ENCODE measurements at regions not wholly inside any gene's neighbourhood (a gene's known extent, or its start where the extent isn't known, plus 50 kb on each side); places are given as distances from the start of the nearest gene placed in this dataset.
A peak's percentile ranks its signal among the peaks of the same experiment; 100 is the strongest.

DNA sequence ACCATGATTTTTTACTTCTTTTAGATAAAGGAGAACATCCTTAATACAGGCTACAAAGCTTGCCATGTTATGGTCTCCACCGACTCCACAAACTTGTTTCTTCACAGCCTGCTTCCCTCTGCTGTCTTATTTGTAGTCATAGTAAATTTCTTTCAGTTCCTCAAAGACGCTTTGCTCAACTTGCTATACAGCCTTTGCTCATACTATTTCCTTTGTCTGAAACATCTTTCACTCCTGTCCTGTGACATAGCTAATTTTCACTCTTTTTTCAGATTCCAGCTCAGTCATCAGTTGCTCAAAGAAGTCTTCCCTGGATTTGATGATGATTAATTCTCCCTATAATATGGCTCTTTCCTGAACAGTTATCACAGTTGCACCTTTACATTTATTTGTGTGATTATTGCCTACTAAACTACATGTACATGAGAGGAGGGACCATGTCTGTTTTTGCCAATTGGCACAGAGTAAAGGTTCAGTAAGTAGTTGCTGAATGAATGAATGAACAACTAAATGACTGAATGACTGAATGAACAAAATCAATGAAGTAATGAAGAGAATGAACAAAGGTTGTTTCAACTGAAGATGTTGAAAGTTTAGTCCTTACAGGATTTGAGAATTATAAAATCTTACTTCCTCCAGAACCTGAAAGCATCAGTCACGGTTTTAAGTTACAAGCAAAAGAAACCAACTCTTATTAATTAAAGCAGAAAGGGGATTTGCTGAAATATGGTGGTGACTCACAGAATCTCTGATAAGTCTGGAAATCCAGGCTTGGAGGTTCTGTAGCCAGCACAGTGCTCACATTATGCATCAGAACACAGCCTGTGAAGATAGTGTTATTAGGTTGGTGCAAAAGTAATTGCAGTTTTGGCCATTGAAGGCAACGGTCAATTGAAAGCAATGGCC is 186.4 kb upstream of the FAM98A start:
- peak overlapping the region; percentile 66 for H3K27ac ChIP-seq (ENCODE audit: low read depth, low read length, poor library complexity, severe bottlenecking)
- H3K4me1 ChIP-seq (ENCODE audit: insufficient read depth, low read length, poor library complexity, severe bottlenecking) = peaks cover 56% of the 10 kb centered on the region
- peak overlapping the region; percentile 35 for H3K4me3 ChIP-seq (ENCODE audit: low read depth, low read length, poor library complexity, severe bottlenecking)
- CTCF ChIA-PET (ENCODE audit: unreplicated experiment) = no interaction called here
- peak overlapping the region; percentile 51 for H3K4me2 ChIP-seq (ENCODE audit: low read length)
- no peaks in the 10 kb centered on the region for H4K20me1 ChIP-seq (ENCODE audit: insufficient read depth, low read length)
- DNase-seq (ENCODE audit: low spot score) = peak; percentile 73
- no peaks in the 10 kb centered on the region for H3K79me2 ChIP-seq (ENCODE audit: insufficient read depth, low read depth, low read length)
- no TSS peak for BruUV-seq (replicated peaks)
- no peaks in the 10 kb centered on the region for H3K36me3 ChIP-seq (ENCODE audit: insufficient read depth, low read length)
- TF ChIP-seq EZH2phosphoT487 (IDR thresholded peaks at IDR 0.05; ENCODE audit: borderline replicate concordance, low read depth, low read length) = no peak
- H3K9me2 ChIP-seq (ENCODE audit: insufficient read depth, low read length) = no peaks in the 10 kb centered on the region
- POLR2A ChIA-PET = no interaction called here
- H3K9me3 ChIP-seq (ENCODE audit: low read length) = no peaks in the 10 kb centered on the region
- intact Hi-C loops (cut with micrococcal nuclease; ENCODE audit: unreplicated experiment) = no loop called here
- peak overlapping the region; percentile 91 for H2AFZ ChIP-seq (ENCODE audit: low read length)

DNA sequence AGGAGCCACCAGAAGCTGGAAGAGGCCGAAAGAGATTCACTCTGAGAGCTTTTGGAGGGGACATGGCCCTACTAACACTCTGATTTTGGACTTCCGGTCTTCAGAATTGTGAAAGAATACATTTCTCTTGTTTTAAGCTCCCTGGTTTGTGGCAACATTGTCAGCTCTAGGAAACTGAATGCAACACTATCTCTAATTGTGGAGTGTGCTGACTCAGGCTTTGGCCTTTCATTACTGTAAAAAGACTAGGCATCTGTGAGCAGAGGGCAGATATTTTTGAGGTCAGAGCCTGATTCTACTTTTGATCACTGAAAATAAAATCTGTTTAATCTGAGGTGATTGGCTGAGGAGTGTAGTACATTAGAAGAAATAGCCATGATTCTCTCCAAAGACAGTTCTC is 185.4 kb upstream of the FAM98A start:
- no TSS peak for BruUV-seq (replicated peaks)
- Histone ChIP-seq H3K4me3 (ENCODE audit: low read depth, low read length, poor library complexity, severe bottlenecking) (peak overlapping the region; percentile 35), H4K20me1 (ENCODE audit: insufficient read depth, low read length) (no peaks in the 10 kb centered on the region), H3K36me3 (ENCODE audit: insufficient read depth, low read length) (no peaks in the 10 kb centered on the region), H2AFZ (ENCODE audit: low read length) (peak overlapping the region; percentile 91; the same call in 1 of the 2 replicates), H3K27ac (ENCODE audit: low read depth, low read length, poor library complexity, severe bottlenecking) (peak overlapping the region; percentile 66), H3K4me2 (ENCODE audit: low read length) (peak overlapping the region; percentile 51), H3K4me1 (ENCODE audit: insufficient read depth, low read length, poor library complexity, severe bottlenecking) (peaks cover 61% of the 10 kb centered on the region), H3K9me3 (ENCODE audit: low read length) (no peaks in the 10 kb centered on the region), H3K79me2 (ENCODE audit: insufficient read depth, low read depth, low read length) (no peaks in the 10 kb centered on the region), H3K9me2 (ENCODE audit: insufficient read depth, low read length) (no peaks in the 10 kb centered on the region)
- ChIA-PET CTCF (ENCODE audit: unreplicated experiment) (no interaction called here), POLR2A (no interaction called here)
- TF ChIP-seq EZH2phosphoT487 (IDR thresholded peaks at IDR 0.05; ENCODE audit: borderline replicate concordance, low read depth, low read length) = no peak
- TF ChIP-seq, protein P1, sequence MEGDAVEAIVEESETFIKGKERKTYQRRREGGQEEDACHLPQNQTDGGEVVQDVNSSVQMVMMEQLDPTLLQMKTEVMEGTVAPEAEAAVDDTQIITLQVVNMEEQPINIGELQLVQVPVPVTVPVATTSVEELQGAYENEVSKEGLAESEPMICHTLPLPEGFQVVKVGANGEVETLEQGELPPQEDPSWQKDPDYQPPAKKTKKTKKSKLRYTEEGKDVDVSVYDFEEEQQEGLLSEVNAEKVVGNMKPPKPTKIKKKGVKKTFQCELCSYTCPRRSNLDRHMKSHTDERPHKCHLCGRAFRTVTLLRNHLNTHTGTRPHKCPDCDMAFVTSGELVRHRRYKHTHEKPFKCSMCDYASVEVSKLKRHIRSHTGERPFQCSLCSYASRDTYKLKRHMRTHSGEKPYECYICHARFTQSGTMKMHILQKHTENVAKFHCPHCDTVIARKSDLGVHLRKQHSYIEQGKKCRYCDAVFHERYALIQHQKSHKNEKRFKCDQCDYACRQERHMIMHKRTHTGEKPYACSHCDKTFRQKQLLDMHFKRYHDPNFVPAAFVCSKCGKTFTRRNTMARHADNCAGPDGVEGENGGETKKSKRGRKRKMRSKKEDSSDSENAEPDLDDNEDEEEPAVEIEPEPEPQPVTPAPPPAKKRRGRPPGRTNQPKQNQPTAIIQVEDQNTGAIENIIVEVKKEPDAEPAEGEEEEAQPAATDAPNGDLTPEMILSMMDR (conservative IDR thresholded peaks at IDR 0.05; ENCODE audit: low read length) = no peak
- intact Hi-C loops (cut with micrococcal nuclease; ENCODE audit: unreplicated experiment) = no loop called here
- DNase-seq (ENCODE audit: low spot score) = no peak

DNA sequence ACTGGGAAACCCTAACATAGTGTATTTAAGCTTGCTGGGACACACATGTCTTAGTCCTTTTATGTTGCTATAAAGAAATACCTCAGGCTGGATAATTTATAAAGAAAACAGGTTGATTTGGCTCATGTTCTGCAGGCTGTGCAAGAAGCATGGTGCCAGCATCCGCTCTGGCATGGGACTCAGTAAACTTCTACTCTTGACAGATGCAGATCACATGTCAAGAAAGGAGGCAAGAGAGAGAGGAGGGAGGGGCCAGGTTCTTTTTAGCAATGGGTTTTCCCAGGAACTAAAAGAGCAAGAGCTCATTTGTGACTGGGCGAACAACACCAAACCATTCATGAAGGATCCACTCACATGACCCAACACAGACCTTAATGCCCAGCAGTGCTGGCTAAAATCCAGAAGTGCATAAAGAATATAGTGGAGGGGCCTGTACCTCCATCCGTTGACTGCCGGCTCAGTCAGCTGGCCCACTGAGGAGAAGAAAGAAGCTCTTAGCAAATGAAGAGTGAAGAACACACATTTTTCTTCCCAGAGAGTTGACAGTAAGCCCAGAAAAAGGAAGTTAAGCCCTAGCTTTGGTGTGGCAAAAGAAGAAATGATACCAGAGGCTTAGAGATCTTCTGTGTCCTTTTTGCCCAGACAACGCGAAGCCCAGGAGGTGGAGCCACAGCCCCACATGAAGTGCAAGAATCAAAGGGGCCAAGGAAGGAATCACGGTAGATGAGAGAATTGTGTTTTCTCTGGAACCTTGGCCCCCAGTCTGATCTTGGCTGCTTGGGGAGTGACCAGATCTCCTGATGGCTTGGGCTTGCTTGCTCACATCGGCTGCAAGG is 183.5 kb upstream of the FAM98A start:
- H3K9me3 ChIP-seq (ENCODE audit: low read length) = no peaks in the 10 kb centered on the region
- intact Hi-C loops (cut with micrococcal nuclease; ENCODE audit: unreplicated experiment) = no loop called here
- peaks cover 63% of the 10 kb centered on the region for H3K4me1 ChIP-seq (ENCODE audit: insufficient read depth, low read length, poor library complexity, severe bottlenecking)
- H3K27ac ChIP-seq (ENCODE audit: low read depth, low read length, poor library complexity, severe bottlenecking) = peak overlapping the region; percentile 22
- CTCF ChIA-PET (ENCODE audit: unreplicated experiment) = no interaction called here
- H4K20me1 ChIP-seq (ENCODE audit: insufficient read depth, low read length) = no peaks in the 10 kb centered on the region
- H2AFZ ChIP-seq (ENCODE audit: low read length) = peak overlapping the region; percentile 91
- no TSS peak for BruUV-seq (replicated peaks)
- H3K4me2 ChIP-seq (ENCODE audit: low read length) = peak overlapping the region; percentile 19; the same call in 1 of the 2 replicates
- peak; percentile 71 for DNase-seq (ENCODE audit: low spot score)
- no peaks in the 10 kb centered on the region for H3K9me2 ChIP-seq (ENCODE audit: insufficient read depth, low read length)
- H3K79me2 ChIP-seq (ENCODE audit: insufficient read depth, low read depth, low read length) = no peaks in the 10 kb centered on the region
- POLR2A ChIA-PET = interaction anchor here (1.1 kb wide), 1 partner anchor 136 kb away, joined by 3 read pairs; no protein-coding TSS in a partner anchor
- H3K4me3 ChIP-seq (ENCODE audit: low read depth, low read length, poor library complexity, severe bottlenecking) = no peak overlapping the region
- no peaks in the 10 kb centered on the region for H3K36me3 ChIP-seq (ENCODE audit: insufficient read depth, low read length)
- TF ChIP-seq, protein P1 (conservative IDR thresholded peaks at IDR 0.05; ENCODE audit: low read length) = peak; percentile 70
- TF ChIP-seq EZH2phosphoT487 (IDR thresholded peaks at IDR 0.05; ENCODE audit: borderline replicate concordance, low read depth, low read length) = no peak

Measured in OCI-LY7 (cell line).